Midbrain (tissue), 1 donor: ENCODE measurements at regions not wholly inside any gene's neighbourhood (a gene's known extent, or its start where the extent isn't known, plus 50 kb on each side); places are given as distances from the start of the nearest gene placed in this dataset.
"Not testable (repeated sequence)": the region's sequence is repeated elsewhere in the genome, so short reads cannot be mapped to it uniquely, and the experiment has no call there.

Experiments
- DNase-seq: peaks from one replicate; lab custom pipeline; 2025; lab: John Stamatoyannopoulos, UW

DNA sequence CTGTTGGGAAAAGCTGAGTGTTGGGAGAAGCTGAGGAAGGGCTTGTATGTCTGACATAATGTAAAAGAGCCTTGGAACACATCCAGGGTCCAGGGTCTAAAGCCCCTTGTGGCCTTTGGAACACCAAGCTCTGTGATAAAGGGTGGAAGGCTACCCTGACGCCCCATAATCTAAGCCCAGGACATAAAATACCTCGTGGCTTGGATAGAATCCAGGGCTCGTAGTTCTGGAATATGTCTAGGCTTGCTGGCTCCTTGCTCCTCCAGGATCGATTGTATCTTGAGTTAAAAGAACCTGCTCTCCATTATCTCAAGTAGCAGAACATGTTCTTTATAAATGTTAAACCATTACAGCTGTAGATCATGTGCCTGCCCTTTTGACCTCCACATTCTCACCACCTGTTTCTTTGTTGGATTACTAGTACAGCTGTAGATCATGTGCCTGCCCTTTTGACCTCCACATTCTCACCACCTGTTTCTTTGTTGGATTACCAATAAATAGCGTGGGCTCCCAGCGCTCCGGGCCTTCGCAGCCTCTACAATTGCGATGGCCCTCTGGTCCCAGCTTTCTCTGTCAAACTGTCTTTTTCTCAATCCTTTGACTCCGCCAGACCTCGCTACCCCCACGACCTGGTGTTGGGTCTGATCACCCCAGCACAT is 246.9 kb upstream of the KCNH7 start:
- not testable (repeated sequence) for DNase-seq

DNA sequence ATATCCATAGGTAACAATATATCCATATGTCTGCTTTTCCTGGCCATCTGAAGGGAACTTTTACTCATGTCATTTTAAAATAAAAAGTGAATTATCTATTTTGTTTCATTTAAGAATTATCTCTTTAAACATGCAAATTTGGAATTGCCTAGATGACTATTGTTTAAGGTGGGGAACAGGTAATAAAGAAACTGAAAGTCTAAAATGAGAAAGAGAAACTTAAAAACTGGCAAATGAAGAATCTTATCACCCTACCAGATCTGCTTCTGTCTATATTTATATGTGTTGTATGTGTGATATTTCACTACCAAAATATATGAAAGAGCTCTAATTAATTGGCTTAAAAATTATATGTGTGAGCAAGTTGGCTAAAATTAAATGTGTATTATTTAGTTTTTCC is 243.2 kb upstream of the KCNH7 start:
- DNase-seq = no peak

DNA sequence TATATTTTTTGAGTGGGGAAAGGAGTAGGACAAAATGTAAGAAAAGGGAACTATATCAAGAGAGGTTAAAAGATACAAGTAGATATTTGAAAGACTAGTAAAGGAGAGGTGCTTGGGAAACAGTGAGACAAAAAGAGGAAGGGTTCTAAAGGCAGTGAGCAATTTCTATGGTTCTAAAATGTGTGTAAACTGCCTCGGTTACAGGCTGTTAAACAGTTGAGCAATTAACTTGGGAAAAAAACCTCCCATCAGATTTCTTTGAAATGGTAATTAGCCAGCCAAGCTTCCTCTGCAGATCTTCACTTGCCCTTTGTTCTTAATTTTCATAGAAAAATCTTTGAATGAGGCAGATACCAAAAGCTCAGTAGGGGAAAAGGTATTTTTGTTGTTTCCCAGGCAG is 238.7 kb upstream of the KCNH7 start:
- no peak for DNase-seq

DNA sequence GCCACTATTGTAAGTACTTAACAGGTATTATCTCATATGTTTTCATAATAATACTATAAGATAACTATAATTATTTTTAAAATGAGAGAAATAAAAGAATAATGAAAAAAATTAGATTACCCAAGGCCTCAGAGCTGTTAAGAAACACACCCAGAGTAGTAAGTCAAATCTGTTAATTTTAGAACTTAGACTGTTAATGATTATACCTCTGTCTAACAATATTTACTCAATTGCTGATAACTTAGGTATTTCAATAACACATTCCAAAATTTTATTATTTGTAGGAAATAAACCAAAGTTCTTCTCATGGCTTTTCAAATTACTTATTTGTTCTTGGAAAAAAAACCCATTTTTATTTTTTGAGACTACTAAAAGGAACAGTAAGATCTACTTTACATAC is 227.5 kb upstream of the KCNH7 start:
- DNase-seq = no peak

DNA sequence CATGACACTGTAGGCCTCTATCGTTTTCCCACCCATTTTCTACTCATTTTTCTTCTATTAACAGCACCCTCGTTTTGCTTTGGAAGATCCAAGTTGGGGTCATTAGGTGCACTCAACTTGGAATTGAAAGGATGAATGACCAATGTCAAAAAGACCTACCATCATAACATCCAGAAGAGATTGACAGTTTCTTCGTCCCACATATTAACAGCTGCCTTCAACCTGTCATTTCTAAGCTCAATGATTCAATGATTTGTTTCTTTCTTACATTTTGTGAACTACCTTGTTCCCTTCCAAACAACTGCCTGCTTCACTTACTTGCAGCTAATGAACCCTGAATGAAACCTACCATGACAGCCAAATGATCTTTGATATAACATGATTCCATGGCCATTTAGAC is 224.0 kb upstream of the KCNH7 start:
- no peak for DNase-seq

DNA sequence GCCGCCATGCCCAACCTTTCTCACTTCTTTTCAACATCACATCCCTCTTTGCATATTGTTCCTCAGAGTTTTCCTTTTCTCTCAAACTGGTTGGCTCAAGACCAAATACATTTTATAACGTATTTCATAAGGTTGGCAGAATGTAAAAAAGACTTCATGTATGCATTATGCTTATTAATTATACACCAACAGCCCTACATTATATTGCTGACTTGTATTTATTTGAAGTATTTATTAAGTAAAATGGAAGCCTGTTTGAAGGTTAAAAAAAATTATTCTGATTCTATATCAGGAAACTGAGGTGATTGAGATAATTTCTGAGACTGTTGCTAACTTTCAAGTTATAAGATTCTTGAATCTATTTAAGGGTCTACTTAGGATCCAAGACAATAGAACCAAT is 208.0 kb upstream of the KCNH7 start:
- DNase-seq = no peak

DNA sequence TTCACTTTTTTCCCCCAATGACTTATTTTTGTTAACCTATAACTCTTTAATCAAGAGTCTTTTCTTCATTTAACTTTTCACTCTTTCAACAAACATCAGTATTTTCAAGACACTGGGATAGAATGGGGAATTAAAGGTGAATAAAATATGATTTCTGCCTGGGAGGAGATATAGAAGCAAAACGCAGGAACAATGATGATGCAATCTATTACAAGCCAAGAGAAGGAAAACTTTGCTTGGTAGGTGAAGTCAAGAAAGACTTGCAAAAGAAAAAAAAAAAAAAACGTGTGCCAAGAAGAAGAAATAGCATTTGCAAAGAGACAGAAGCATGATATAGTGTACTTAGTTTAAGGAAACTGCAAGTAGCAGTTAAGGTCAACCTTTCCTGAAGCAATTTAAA is 207.3 kb upstream of the KCNH7 start:
- no peak for DNase-seq

DNA sequence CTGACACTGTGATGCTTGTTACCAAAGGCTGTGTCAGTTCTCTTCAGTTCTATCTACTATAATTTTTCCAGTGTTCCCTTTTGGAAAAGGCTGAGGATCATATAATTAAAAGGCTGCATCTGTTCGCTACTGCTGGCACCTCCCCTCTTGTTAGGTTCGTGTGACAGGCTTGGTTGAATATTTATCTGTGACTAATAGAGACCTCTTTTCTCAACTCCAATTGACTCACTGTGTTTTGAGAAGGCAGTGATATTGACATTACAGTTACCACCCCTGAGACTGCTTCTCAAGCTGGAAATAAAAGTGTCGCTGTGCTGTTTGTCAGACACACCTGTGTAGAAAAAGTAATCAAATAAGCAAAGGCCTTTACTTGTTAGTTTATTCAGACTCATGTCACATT is 205.5 kb upstream of the KCNH7 start:
- no peak for DNase-seq

DNA sequence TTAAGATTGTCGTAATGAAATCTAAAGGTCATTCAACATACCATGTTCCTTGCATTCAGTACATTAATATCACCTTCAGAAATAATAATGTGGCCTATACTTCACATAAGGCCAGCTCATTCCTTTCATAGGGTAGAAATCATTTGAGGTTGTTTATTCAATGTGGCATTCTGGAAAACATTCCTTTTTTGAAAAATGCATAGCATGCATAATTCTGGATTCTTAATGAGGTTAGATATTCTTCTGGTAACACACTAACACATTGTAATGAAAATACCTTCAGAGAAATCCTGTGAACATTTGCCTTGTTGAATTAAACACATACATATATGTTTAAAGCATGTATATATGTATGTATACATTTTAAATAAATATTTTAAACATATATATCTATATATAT is 204.6 kb upstream of the KCNH7 start:
- DNase-seq = no peak

DNA sequence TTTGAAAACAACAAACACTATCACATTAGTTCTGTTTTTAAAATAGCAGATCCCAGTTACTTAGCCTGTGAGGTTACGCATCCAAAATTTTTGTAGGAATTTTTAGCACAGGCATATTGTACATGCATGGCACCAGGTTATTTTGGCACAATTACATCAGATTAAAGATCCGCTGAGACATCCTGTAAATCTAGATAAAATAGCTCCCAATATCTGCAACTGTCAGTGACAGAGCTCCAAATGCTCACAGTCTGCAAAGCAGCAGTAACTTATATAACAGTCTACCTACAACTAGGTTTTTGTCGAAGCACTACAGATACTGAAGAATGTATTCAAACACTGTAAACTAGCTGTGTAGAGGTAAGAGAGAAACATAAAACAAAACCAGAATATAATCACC is 200.7 kb upstream of the KCNH7 start:
- DNase-seq = no peak

DNA sequence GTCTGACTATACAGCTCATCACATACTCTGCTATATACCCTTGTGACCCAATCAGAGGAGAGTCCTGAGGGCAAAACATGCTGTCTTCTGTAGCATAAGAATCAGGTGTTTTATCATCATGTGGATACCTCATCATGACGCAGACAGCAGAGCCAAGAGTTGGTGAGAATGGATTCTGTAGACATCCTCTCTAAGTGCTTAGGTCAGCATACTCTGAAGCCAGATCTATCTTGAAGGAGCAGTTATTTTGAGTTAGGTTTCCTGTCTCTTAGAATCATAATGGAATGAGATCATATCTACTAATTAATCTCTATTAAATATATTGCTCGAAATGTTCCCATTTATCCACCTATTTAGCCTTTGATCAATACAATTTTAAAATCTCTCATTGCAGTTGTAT is 190.2 kb upstream of the KCNH7 start:
- DNase-seq = no peak

DNA sequence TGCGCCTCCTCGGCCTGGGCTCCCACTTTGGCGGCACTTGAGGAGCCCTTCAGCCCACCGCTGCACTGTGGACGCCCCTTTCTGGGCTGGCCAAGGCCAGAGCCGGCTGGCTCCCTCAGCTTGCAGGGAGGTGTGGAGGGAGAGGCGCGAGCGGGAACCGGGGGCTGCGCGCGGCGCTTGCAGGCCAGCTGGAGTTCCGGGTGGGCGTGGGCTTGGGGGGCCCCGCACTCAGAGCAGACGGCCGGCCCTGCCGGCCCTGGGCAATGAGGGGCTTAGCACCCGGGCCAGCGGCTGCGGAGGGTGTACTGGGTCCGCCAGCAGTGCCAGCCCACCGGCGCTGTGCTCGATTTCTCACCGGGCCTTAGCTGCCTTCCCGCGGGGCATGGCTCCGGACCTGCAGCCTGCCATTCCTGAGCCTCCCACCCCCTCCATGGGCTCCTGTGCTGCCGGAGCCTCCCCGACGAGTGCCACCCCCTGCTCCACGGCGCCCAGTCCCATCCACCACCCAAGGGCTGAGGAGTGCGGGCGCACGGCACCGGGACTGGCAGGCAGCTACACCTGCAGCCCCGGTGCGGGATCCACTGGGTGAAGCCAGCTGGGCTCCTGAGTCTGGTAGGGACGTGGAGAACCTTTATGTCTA is 187.7 kb upstream of the KCNH7 start:
- not testable (repeated sequence) for DNase-seq

DNA sequence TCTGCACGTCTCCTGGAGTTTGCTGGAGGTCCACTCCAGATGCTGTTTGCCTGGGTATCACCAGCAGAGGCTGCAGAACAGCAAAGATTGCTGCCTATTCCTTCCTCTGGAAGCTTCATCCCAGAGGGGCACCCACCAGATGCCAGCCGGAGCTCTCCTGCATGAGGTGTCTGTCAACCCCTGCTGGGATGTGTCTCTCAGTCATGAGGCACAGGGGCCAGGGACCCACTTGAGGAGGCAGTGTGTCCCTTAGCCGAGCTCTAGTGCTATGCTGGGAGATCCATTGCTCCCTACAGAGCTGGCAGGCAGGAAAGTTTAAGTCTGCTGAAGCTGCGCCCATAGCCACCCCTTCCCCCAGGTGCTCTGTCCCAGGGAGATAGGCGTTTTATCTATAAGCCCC is 178.3 kb upstream of the KCNH7 start:
- DNase-seq = not testable (repeated sequence)

DNA sequence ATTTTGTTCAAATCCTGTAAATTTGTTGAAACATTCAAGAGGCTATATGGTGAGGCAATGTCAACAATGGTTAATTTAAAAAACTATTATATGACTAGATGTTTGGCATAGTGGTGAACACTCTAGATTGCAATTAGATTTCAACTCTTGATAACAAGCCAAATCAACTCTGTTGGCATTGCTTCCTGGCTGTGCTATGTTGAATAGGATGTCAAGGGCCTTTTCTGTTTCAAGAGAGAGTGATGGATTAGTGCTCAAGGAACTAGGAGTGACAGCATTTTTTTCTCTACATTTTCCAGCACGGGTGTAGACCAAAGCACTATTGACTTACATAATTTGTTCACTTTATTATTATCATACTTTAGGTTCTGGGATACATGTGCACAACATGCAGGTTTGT is 172.4 kb upstream of the KCNH7 start:
- no peak for DNase-seq

DNA sequence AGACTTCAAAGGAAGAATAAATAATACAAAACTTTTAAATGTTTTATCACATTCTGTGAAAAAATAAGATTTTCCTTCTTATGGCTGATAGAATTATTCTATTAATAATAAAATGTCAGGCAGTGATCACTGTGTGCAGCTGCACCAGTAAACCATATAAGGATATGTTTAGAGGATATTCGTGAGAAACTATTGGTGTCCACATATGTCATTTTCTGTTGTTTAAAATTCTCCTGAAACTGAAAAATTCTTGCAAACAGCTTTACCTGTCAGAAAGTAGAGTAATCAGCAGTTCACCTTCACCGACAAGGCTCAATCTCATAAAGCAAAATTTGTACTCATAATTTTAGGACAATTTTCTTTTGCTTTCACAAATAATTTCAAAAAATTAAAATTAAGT is 170.1 kb upstream of the KCNH7 start:
- DNase-seq = no peak

DNA sequence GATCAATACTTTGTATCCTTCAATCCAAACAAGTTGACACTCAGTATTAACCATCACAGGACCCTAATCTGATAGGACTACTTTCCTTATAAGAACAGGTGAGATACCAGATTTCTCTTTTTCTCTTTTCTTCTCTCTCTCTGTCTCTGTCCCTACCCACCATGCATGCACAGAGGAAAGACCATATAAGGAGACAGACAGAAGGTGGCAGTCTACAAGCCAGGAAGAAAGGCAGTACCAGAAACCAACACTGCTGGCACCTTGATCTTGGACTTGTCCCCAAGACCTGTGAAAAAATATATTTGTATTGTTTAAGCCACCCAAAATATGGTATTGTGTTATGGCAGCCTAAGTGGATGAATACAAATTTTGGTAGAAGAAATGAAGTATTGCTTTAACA is 156.2 kb upstream of the KCNH7 start:
- no peak for DNase-seq

DNA sequence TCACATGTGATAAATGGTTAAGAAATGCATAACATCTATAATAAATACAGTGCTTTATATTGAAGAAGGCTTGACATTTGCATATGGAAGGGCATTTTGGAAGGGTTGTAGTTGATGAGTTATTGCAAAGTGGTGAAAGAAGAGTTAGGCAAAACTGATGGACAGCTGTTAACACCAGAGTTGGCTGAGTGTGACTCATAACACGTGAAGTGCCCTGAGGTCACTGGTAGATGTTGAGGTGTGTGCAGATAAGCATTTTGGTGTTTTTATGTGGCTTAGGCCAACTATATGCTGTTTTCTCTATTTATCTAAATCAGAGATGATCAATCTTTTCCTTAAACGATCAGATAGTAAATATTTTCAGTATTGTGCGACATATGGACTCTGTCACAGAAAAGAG is 154.3 kb upstream of the KCNH7 start:
- no peak for DNase-seq

DNA sequence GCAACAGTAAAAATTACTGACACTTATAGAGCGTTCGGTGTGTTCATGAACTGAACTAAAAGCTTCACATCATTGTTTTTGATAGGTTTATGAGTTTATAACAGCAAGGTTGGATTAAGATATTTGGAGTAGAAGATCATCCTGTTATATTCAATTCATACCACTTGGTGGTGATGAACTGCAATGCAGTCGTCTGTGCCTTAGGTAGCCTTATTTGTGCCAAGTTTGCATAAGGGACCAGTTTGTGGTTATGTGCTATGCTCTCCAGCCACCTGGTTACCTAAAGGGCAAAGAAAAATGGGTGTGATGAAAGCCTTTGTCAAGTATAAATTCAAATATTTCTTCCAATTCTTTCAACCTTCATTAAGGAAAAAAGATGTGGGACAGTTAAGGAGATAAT is 150.9 kb upstream of the KCNH7 start:
- no peak for DNase-seq

DNA sequence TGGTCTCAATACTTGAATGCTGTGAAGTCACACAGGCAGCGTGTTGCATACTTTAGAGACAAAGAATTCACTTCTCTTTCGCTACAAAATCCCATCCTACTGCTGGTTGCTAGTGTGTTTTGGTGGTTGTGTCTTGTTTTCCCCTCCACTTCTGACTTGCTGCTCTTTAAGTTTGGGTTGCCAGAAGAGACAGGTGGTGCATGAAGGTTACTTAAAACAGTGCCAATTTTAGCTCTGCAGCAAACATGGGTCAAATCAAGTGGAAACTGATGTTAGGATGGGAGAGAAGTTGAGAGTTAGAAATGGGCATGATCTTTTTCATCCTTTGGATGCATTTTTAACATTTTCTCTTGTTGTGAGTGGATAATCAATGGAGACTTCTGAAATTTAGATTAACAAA is 136.2 kb upstream of the KCNH7 start:
- DNase-seq = no peak

DNA sequence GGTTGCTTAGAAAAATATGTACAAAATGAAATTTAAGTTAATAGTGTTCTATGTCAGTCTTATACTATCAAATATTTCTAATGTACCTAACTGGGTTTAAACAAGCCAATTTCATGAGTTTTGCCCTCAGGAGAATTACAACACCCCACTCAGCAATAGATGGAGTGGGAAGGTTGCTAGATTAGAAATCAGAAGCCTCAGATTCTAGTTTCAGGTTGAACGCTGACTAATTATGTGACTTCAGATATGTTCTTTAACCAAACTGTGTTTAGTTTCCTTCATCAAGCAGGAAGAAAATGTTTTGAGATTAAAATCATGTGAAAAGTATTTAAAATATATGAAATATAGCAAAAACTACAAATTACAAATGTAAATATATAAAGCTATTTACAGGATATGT is 133.8 kb upstream of the KCNH7 start:
- no peak for DNase-seq

DNA sequence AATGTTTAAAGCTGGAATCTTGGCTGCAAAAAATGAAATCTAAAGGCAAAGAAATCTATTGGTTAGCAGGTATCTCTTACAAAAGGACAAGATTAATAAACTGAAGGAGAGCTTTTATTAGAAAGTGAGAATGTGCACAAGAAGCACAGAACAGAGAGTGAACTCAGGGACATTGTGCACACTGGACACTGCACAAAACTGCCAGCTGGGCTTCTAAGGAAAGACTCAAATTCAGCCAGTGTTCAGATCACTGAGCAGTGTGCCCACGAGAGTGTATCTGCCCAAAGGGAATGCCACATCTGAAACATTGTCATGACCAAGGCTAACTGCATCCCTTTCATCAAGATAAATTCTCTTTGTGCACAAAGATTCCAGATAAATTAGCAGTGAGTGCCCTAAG is 129.7 kb upstream of the KCNH7 start:
- DNase-seq = no peak

DNA sequence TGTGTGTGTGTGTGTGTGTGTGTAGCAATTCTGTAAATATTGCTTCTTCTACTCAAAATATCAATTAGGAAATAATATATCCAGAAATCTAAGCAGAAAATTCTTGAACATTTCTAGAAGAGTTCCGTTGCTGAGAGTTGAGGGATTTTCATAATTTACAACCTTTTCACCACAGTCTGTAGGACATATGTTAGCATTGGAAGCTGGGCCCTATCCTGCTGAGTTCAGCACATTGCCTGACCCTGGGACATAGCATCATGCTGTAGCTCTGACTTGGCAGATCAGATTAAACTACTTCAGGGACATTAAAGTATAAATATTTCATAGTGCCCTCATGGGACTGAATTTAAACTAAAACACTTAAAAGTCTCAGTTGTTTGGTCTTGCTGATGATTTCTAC is 129.2 kb upstream of the KCNH7 start:
- DNase-seq = no peak

DNA sequence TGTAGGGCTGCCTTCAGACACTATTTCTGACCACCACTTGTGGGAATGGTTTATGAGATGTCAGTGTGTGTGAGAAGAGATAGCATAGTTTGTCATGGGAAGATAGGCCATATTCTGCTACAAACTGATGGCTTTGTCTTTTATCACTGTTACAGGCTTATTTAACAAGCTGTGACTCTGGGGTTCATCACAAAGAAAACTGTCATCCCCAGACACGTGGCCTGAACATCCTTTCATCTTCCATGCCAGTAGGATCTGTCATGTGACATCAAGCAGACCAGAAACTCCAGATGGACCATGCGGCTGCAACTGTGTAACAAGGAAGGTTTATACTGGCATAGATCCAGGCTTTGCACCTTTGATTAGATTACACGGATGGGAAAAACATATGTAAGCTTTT is 128.6 kb upstream of the KCNH7 start:
- no peak for DNase-seq

DNA sequence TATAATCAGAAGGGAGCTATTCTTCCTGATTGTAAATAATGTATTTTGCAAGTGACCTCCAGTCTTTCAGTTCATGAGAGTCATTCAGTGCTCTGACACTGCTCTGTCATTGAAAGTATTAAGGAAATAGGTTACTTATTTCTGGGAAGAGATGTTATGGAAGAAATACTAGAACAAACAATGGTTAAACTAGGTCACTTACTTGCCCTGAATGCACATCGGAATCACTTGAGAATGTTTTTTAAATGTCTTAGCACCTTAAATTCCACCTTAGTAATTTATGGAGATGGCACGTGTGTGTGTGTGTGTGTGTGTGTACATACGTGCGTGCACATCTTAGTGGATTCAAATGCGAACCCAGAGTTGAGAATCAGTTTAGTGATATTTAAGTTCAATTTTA is 126.6 kb upstream of the KCNH7 start:
- DNase-seq = no peak
